IMR-90 (cell line): ENCODE measurements at regions not wholly inside any gene's neighbourhood (a gene's known extent, or its start where the extent isn't known, plus 50 kb on each side); places are given as distances from the start of the nearest gene placed in this dataset.

Source experiments
- ATAC-seq: fragments of 200-7000 bp; cut with Tn5 transposase; 2 replicates; pipeline ENCODE4 v1.9.1; 2020; ENCODE audit warnings: low read depth, mild to moderate bottlenecking, moderate library complexity
- BruUV-seq: library from RNA; stranded (reverse); fragments of 400-500 nt; replicated peaks from 2 replicates; lab custom pipeline; 2021; lab: Mats Ljungman, UMichigan
- CTCF ChIA-PET: fragments of 300-600 bp; formaldehyde crosslinking; extraction: SDS; loops from one replicate; lab custom pipeline; 2021; ENCODE audit warnings: antibody characterized with exemption; lab: Yijun Ruan, JAX
- POLR2A ChIA-PET: fragments of 300-600 bp; sonication (Branson Sonifier 250); formaldehyde crosslinking; loops from one replicate; lab custom pipeline; 2022; ENCODE audit warnings: antibody characterized with exemption; ENCODE audit not compliant: unreplicated experiment; lab: Charles Lee
- DNase-seq: peaks from one replicate; pipeline ENCODE4 v3.0.0; 2013
- H2AFZ ChIP-seq: replicated peaks from 2 replicates; pipeline ENCODE3; 2013; ENCODE audit warnings: low read length, mild to moderate bottlenecking; ENCODE audit not compliant: poor library complexity
- H2AK5ac ChIP-seq: 2 replicates; pipeline ENCODE4 v1.6.1; 2013; ENCODE audit warnings: low read depth, low read length, inconsistent platforms
- H2AK9ac ChIP-seq: replicated peaks from 2 replicates; pipeline ENCODE3; 2013; ENCODE audit warnings: mild to moderate bottlenecking, low read depth, low read length, moderate library complexity; ENCODE audit not compliant: poor library complexity
- H2BK120ac ChIP-seq: 2 replicates; pipeline ENCODE4 v1.6.1; 2013; ENCODE audit warnings: low read depth, low read length, inconsistent platforms
- H2BK15ac ChIP-seq: 3 replicates; pipeline ENCODE4 v1.6.1; 2013; ENCODE audit warnings: low read depth, low read length, inconsistent platforms
- H2BK20ac ChIP-seq: 2 replicates; pipeline ENCODE4 v1.6.1; 2013; ENCODE audit warnings: low read depth, mild to moderate bottlenecking, inconsistent platforms, low read length, moderate library complexity
- H2BK5ac ChIP-seq: 2 replicates; pipeline ENCODE4 v1.6.1; 2013; ENCODE audit warnings: mild to moderate bottlenecking, low read depth, low read length, inconsistent platforms; ENCODE audit not compliant: poor library complexity, severe bottlenecking
- H3K14ac ChIP-seq: replicated peaks from 2 replicates; pipeline ENCODE4 v1.6.1; 2013; ENCODE audit warnings: low read depth, low read length, inconsistent platforms
- H3K18ac ChIP-seq: 2 replicates; pipeline ENCODE4 v1.6.1; 2013; ENCODE audit warnings: low read depth, low read length, control low read depth
- H3K23ac ChIP-seq: 2 replicates; pipeline ENCODE4 v1.6.1; 2013; ENCODE audit warnings: low read depth, low read length, inconsistent platforms
- H3K27ac ChIP-seq: 2 replicates; pipeline ENCODE4 v1.5.1; 2013; ENCODE audit warnings: mild to moderate bottlenecking, control low read depth, low read length; ENCODE audit not compliant: insufficient read depth
- H3K27me3 ChIP-seq: 2 replicates; pipeline ENCODE4 v1.6.1; 2013; ENCODE audit warnings: low read length; ENCODE audit not compliant: control insufficient read depth, insufficient read depth
- H3K36me3 ChIP-seq: 2 replicates; pipeline ENCODE4 v1.6.1; 2013; ENCODE audit warnings: low read length, mixed read lengths; ENCODE audit not compliant: control insufficient read depth, insufficient read depth
- H3K4ac ChIP-seq: 2 replicates; pipeline ENCODE4 v1.6.1; 2013; ENCODE audit warnings: low read depth, low read length, inconsistent platforms
- H3K4me1 ChIP-seq: 2 replicates; pipeline ENCODE4 v1.6.1; 2013; ENCODE audit warnings: low read length, mixed read lengths; ENCODE audit not compliant: control insufficient read depth, insufficient read depth
- H3K4me2 ChIP-seq: 2 replicates; pipeline ENCODE4 v1.6.1; 2013; ENCODE audit warnings: low read depth, mild to moderate bottlenecking, control low read depth, low read length, moderate library complexity
- H3K4me3 ChIP-seq: 2 replicates; pipeline ENCODE4 v1.5.1; 2013; ENCODE audit warnings: low read depth, mild to moderate bottlenecking, control low read depth, low read length, moderate library complexity; ENCODE audit not compliant: insufficient read depth
- H3K56ac ChIP-seq: 2 replicates; pipeline ENCODE4 v1.6.1; 2013; ENCODE audit warnings: low read length, inconsistent platforms; ENCODE audit not compliant: insufficient read depth; ENCODE audit errors: extremely low read depth
- H3K79me1 ChIP-seq, 2 experiments: 2 replicates each; pipeline ENCODE4 v1.6.1; 2013; ENCODE audit warnings: low read length in 2 of 2, inconsistent platforms in 1 of 2, low read depth in 1 of 2
- H3K9ac ChIP-seq: 2 replicates; pipeline ENCODE4 v1.6.1; 2013; ENCODE audit warnings: low read depth, low read length, control low read depth
- H3K9me1 ChIP-seq: 2 replicates; pipeline ENCODE4 v1.6.1; 2013; ENCODE audit warnings: low read length, inconsistent platforms; ENCODE audit not compliant: insufficient read depth
- H3K9me3 ChIP-seq: 2 replicates; pipeline ENCODE4 v1.6.1; 2013; ENCODE audit warnings: low read length; ENCODE audit not compliant: control insufficient read depth, insufficient read depth
- H4K20me1 ChIP-seq: 2 replicates; pipeline ENCODE4 v1.6.1; 2013; ENCODE audit warnings: low read length, inconsistent platforms; ENCODE audit not compliant: insufficient read depth
- H4K5ac ChIP-seq: 2 replicates; pipeline ENCODE4 v1.6.1; 2013; ENCODE audit warnings: mild to moderate bottlenecking, low read depth, low read length, control low read depth
- H4K8ac ChIP-seq, 2 experiments: 2 replicates each; pipeline ENCODE4 v1.6.1; 2013; ENCODE audit warnings: low read depth in 2 of 2, low read length in 2 of 2, control low read depth in 1 of 2, inconsistent platforms in 1 of 2
- H4K91ac ChIP-seq: 2 replicates; pipeline ENCODE4 v1.6.1; 2013; ENCODE audit warnings: low read depth, low read length, inconsistent platforms; ENCODE audit not compliant: insufficient read depth
- BHLHE40 ChIP-seq: fragments of 150-350 bp; IDR thresholded peaks from 2 replicates; pipeline ENCODE4 v1.6.1; 2016; ENCODE audit warnings: mild to moderate bottlenecking, low read depth, low read length
- CEBPB ChIP-seq: IDR thresholded peaks from 2 replicates; pipeline ENCODE4 v1.6.1; 2012; ENCODE audit warnings: low read depth, low read length, improper control_type of control experiment
- CHD1 ChIP-seq: IDR thresholded peaks from 2 replicates; pipeline ENCODE4 v1.6.1; 2012; ENCODE audit warnings: low read depth, low read length, improper control_type of control experiment
- CTCF ChIP-seq: conservative IDR thresholded peaks from 2 replicates; pipeline ENCODE4 v1.5.1; 2012; ENCODE audit warnings: mild to moderate bottlenecking, low read depth, low read length, improper control_type of control experiment
- ELK1 ChIP-seq: fragments of 150-350 bp; IDR thresholded peaks from 2 replicates; pipeline ENCODE4 v1.6.1; 2016; ENCODE audit warnings: low read depth, mild to moderate bottlenecking, low read length, moderate library complexity, borderline replicate concordance
- FOS ChIP-seq: fragments of 150-350 bp; IDR thresholded peaks from 2 replicates; pipeline ENCODE4 v1.6.1; 2016; ENCODE audit warnings: low read depth, low read length
- MAFK ChIP-seq: IDR thresholded peaks from 2 replicates; pipeline ENCODE4 v1.6.1; 2012; ENCODE audit warnings: low read depth, low read length, improper control_type of control experiment
- MAZ ChIP-seq: IDR thresholded peaks from 2 replicates; pipeline ENCODE4 v1.6.1; 2012; ENCODE audit warnings: low read depth, mild to moderate bottlenecking, low read length, improper control_type of control experiment, moderate library complexity, borderline replicate concordance
- MXI1 ChIP-seq: IDR thresholded peaks from 2 replicates; pipeline ENCODE4 v1.6.1; 2012; ENCODE audit warnings: low read depth, mild to moderate bottlenecking, low read length, moderate library complexity, borderline replicate concordance
- NFE2L2 ChIP-seq: fragments of 150-350 bp; IDR thresholded peaks from 2 replicates; pipeline ENCODE4 v1.6.1; 2016; ENCODE audit warnings: low read depth, mild to moderate bottlenecking, low read length
- POLR2A ChIP-seq: IDR thresholded peaks from 2 replicates; pipeline ENCODE4 v1.6.1; 2012; ENCODE audit warnings: mild to moderate bottlenecking, low read depth, low read length
- RAD21 ChIP-seq: IDR thresholded peaks from 2 replicates; pipeline ENCODE4 v1.6.1; 2012; ENCODE audit warnings: low read length, improper control_type of control experiment
- RCOR1 ChIP-seq: IDR thresholded peaks from 2 replicates; pipeline ENCODE4 v1.6.1; 2012; ENCODE audit warnings: mild to moderate bottlenecking, low read length, improper control_type of control experiment; ENCODE audit not compliant: insufficient replicate concordance
- RFX5 ChIP-seq: IDR thresholded peaks from 2 replicates; pipeline ENCODE4 v1.8.0; 2012; ENCODE audit warnings: low read depth, mild to moderate bottlenecking, low read length, moderate library complexity
- SMC3 ChIP-seq: fragments of 150-350 bp; IDR thresholded peaks from 2 replicates; pipeline ENCODE4 v1.6.1; 2016; ENCODE audit warnings: low read depth, mild to moderate bottlenecking, antibody characterized with exemption, low read length, moderate library complexity
- USF2 ChIP-seq: fragments of 150-350 bp; IDR thresholded peaks from 2 replicates; pipeline ENCODE4 v1.6.1; 2017; ENCODE audit warnings: mild to moderate bottlenecking, antibody characterized with exemption, low read length, low read depth
- WGBS, 2 experiments: methylation state at CpG; one replicate each; pipeline versions ENCODE4 v1.1.5 to v1.1.7; 2013; ENCODE audit warnings: missing lambda C conversion rate in 2 of 2; ENCODE audit not compliant: insufficient read length in 1 of 2; ENCODE audit errors: extremely low coverage in 2 of 2; 5-methylcytosine and 5-hydroxymethylcytosine counted together
- dilution Hi-C: fragments of 300-500 bp; cut with HindIII; formaldehyde crosslinking; loops from one replicate; pipeline ENCODE4 v1.14.3; 2018; ENCODE audit warnings: low sequenced_read_pairs; ENCODE audit not compliant: unreplicated experiment
- in situ Hi-C: fragments of 300-500 bp; cut with MboI; formaldehyde crosslinking; loops from 3 replicates; pipeline ENCODE4 v1.14.3; 2019; ENCODE audit warnings: low sequenced_read_pairs, inconsistent platforms, mixed read lengths
- intact Hi-C: fragments of 100-400 bp; cut with micrococcal nuclease; formaldehyde crosslinking; loops from 2 replicates; pipeline ENCODE4 v1.10.0; 2022

GRCh38 chr5:167753725-167754490, 537.5 kb upstream of the WWC1 start:
- Histone ChIP-seq H4K5ac (no peak overlapping the region), H3K56ac (no peak overlapping the region), H2BK15ac (no peak overlapping the region), H4K8ac (no peak overlapping the region), H3K4me3 (no peak overlapping the region), H3K9me3 (no peaks in the 10 kb centered on the region), H2BK20ac (no peak overlapping the region), H2AK5ac (no peak overlapping the region), H2BK5ac (no peak overlapping the region), H3K4ac (no peak overlapping the region), H3K14ac (no peak overlapping the region), H3K27me3 (peaks cover 1% of the 10 kb centered on the region; the same call in 1 of the 2 replicates), H2AK9ac (no peak overlapping the region), H3K18ac (no peak overlapping the region), H3K36me3 (no peaks in the 10 kb centered on the region), H3K23ac (no peak overlapping the region), H3K9ac (no peak overlapping the region), H3K4me1 (peaks cover 2% of the 10 kb centered on the region; the same call in 1 of the 2 replicates), H4K91ac (no peak overlapping the region), H3K27ac (no peak overlapping the region), H2BK120ac (no peak overlapping the region), H3K4me2 (no peak overlapping the region), H2AFZ (no peak overlapping the region), H3K9me1 (no peaks in the 10 kb centered on the region), H3K79me1 (no peaks in the 10 kb centered on the region), H4K20me1 (no peaks in the 10 kb centered on the region)
- intact Hi-C loops (no loop called here), dilution Hi-C loops (no loop called here), in situ Hi-C loops (no loop called here)
- no peak for DNase-seq
- no TSS peak for BruUV-seq
- no peak for ATAC-seq
- POLR2A ChIA-PET, result no interaction called here
- WGBS, 2 experiments, result no CpG with 5 or more reads among the region's 6 CpGs
- CTCF ChIA-PET, result no interaction called here
- TF ChIP-seq MXI1 (no peak), RCOR1 (no peak), NFE2L2 (no peak), FOS (no peak), RAD21 (no peak), MAZ (no peak), BHLHE40 (no peak), CTCF (no peak), CHD1 (no peak), CEBPB (no peak), ELK1 (no peak), POLR2A (no peak), SMC3 (no peak), USF2 (no peak), RFX5 (no peak), MAFK (no peak)
